WTC11 (cell line): ENCODE measurements at regions not wholly inside any gene's neighbourhood (a gene's known extent, or its start where the extent isn't known, plus 50 kb on each side); places are given as distances from the start of the nearest gene placed in this dataset.

ENCODE experiments used
- ATAC-seq: fragments of 200-7000 bp; cut with Tn5 transposase; 2 replicates; pipeline ENCODE4 v1.10.0; 2021; ENCODE audit warnings: mild to moderate bottlenecking, moderate library complexity
- CTCF ChIA-PET: fragments of 300-600 bp; sonication (Branson Sonifier 250); formaldehyde crosslinking; loops from one replicate; lab custom pipeline; 2021; ENCODE audit warnings: antibody characterized with exemption; lab: Charles Lee
- POLR2A ChIA-PET: fragments of 350-600 bp; sonication (Branson Sonifier 250); formaldehyde crosslinking; loops from one replicate; lab custom pipeline; 2021; ENCODE audit warnings: antibody characterized with exemption; lab: Charles Lee
- DNase-seq: peaks from one replicate; pipeline ENCODE4 v3.0.0; 2021; ENCODE audit warnings: low spot score
- H3K27ac Mint-ChIP-seq: 2 replicates; pipeline ENCODE4 v1.8.0; 2021; ENCODE audit warnings: mixed read lengths
- H3K27me3 Mint-ChIP-seq: 2 replicates; pipeline ENCODE4 v1.8.0; 2021; ENCODE audit warnings: low read depth, mild to moderate bottlenecking, moderate library complexity, mixed read lengths
- H3K36me3 Mint-ChIP-seq: 2 replicates; pipeline ENCODE4 v1.8.0; 2021; ENCODE audit warnings: mixed read lengths
- H3K4me1 Mint-ChIP-seq: 2 replicates; pipeline ENCODE4 v1.8.0; 2022; ENCODE audit warnings: mixed read lengths
- H3K4me3 Mint-ChIP-seq: 2 replicates; pipeline ENCODE4 v1.8.0; 2021; ENCODE audit warnings: mild to moderate bottlenecking, moderate library complexity, mixed read lengths
- H3K9me3 Mint-ChIP-seq: 2 replicates; pipeline ENCODE4 v1.8.0; 2021; ENCODE audit warnings: mixed read lengths
- CREB1 ChIP-seq: sonication (generic); formaldehyde crosslinking; IDR thresholded peaks from 2 replicates; pipeline ENCODE4 v1.8.0; 2023; ENCODE audit warnings: mild to moderate bottlenecking, missing genetic modification reagents
- ELF4 ChIP-seq: sonication (generic); formaldehyde crosslinking; IDR thresholded peaks from 2 replicates; pipeline ENCODE4 v1.8.1; 2022; ENCODE audit warnings: low read depth, mild to moderate bottlenecking, moderate library complexity, missing genetic modification reagents
- TP53 ChIP-seq: sonication (generic); formaldehyde crosslinking; IDR thresholded peaks from 2 replicates; pipeline ENCODE4 v1.8.1; 2023; ENCODE audit warnings: mild to moderate bottlenecking, missing genetic modification reagents
- ZBTB21 ChIP-seq: sonication (generic); formaldehyde crosslinking; IDR thresholded peaks from 2 replicates; pipeline ENCODE4 v1.8.1; 2023; ENCODE audit warnings: mild to moderate bottlenecking, missing genetic modification reagents, borderline replicate concordance
- ZNF396 ChIP-seq: fragments of 250-450 bp; sonication (Bioruptor Pico); IDR thresholded peaks from 2 replicates; pipeline ENCODE4 v1.8.0; 2021; ENCODE audit warnings: mild to moderate bottlenecking, moderate library complexity, borderline replicate concordance
- ZNF416 ChIP-seq: fragments of 250-450 bp; sonication (Bioruptor Pico); IDR thresholded peaks from 2 replicates; pipeline ENCODE4 v1.9.0; 2021; ENCODE audit warnings: mild to moderate bottlenecking, inconsistent platforms
- TF ChIP-seq, protein P1 (sequence below): fragments of 250-450 bp; sonication (Bioruptor Pico); IDR thresholded peaks from 2 replicates; pipeline ENCODE4 v1.9.0; 2021; ENCODE audit warnings: mild to moderate bottlenecking, borderline replicate concordance
- TF ChIP-seq, protein P2 (sequence below): sonication (generic); formaldehyde crosslinking; IDR thresholded peaks from 2 replicates; pipeline ENCODE4 v1.8.1; 2023; ENCODE audit warnings: mild to moderate bottlenecking, missing genetic modification reagents
- TF ChIP-seq, protein P3 (sequence below): sonication (generic); formaldehyde crosslinking; IDR thresholded peaks from 2 replicates; pipeline ENCODE4 v1.8.0; 2023; ENCODE audit warnings: missing genetic modification reagents, mild to moderate bottlenecking, borderline replicate concordance
- TF ChIP-seq, protein P4 (sequence below): sonication (generic); formaldehyde crosslinking; IDR thresholded peaks from 2 replicates; pipeline ENCODE4 v1.8.1; 2022; ENCODE audit warnings: low read depth, mild to moderate bottlenecking, moderate library complexity, missing genetic modification reagents, borderline replicate concordance
- TF ChIP-seq, protein P5 (sequence below): fragments of 250-450 bp; sonication (Bioruptor Pico); IDR thresholded peaks from 2 replicates; pipeline ENCODE4 v1.8.0; 2021; ENCODE audit warnings: mild to moderate bottlenecking

DNA sequence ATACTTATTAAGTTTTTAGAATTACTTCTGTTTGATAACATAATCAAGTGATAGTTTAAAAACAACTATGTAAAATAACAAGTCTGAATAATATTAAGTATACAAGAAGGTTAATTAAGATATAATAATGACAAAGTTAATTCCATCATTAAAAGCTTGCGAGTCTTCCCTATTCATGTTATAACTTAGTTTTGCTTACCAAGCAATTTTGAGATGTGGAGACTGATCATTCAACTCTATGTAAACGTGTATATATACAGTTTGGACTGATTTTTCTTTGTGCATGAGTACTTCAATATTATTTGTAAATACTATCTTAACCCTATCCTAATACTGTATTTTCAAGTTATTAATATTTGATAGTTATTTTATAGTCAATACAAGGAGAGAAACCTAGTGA, 870.9 kb downstream of the GBE1 start (continued):
- TF ChIP-seq, protein P1, sequence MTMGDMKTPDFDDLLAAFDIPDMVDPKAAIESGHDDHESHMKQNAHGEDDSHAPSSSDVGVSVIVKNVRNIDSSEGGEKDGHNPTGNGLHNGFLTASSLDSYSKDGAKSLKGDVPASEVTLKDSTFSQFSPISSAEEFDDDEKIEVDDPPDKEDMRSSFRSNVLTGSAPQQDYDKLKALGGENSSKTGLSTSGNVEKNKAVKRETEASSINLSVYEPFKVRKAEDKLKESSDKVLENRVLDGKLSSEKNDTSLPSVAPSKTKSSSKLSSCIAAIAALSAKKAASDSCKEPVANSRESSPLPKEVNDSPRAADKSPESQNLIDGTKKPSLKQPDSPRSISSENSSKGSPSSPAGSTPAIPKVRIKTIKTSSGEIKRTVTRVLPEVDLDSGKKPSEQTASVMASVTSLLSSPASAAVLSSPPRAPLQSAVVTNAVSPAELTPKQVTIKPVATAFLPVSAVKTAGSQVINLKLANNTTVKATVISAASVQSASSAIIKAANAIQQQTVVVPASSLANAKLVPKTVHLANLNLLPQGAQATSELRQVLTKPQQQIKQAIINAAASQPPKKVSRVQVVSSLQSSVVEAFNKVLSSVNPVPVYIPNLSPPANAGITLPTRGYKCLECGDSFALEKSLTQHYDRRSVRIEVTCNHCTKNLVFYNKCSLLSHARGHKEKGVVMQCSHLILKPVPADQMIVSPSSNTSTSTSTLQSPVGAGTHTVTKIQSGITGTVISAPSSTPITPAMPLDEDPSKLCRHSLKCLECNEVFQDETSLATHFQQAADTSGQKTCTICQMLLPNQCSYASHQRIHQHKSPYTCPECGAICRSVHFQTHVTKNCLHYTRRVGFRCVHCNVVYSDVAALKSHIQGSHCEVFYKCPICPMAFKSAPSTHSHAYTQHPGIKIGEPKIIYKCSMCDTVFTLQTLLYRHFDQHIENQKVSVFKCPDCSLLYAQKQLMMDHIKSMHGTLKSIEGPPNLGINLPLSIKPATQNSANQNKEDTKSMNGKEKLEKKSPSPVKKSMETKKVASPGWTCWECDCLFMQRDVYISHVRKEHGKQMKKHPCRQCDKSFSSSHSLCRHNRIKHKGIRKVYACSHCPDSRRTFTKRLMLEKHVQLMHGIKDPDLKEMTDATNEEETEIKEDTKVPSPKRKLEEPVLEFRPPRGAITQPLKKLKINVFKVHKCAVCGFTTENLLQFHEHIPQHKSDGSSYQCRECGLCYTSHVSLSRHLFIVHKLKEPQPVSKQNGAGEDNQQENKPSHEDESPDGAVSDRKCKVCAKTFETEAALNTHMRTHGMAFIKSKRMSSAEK (CRISPR knock-in tag) = no peak
- TF ChIP-seq TP53 (CRISPR knock-in tag) (no peak), ZNF416 (CRISPR knock-in tag) (no peak), CREB1 (CRISPR knock-in tag) (no peak), ELF4 (no peak)

DNA sequence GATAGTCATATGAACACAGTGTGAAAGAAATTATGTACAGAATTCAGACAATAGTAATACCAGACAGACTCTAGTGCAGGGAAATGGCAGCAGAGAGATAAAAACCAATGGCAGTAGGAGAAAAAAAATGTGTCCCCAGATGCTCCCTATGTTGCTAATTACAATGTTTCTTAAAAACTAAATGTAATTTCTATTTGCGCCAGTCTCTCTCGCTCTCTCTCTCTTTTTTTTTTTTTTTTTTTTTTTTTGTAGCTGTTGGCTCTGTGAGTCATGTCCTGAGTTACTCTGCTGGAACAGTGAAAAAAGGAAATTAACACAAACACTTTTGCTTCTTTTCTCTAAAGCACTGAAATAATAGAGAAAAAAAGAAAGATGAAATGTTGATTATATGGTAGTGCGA, 871.9 kb downstream of the GBE1 start:
- Mint-ChIP-seq H3K4me1 (no peaks in the 10 kb centered on the region; the same call in 1 of the 2 replicates), H3K27ac (no peak overlapping the region)
- CTCF ChIA-PET = interaction anchor here (0.7 kb wide), 1 partner anchor 23 kb away, joined by 3 read pairs; no protein-coding TSS in a partner anchor
- ATAC-seq = no peak
- TF ChIP-seq, protein P2, sequence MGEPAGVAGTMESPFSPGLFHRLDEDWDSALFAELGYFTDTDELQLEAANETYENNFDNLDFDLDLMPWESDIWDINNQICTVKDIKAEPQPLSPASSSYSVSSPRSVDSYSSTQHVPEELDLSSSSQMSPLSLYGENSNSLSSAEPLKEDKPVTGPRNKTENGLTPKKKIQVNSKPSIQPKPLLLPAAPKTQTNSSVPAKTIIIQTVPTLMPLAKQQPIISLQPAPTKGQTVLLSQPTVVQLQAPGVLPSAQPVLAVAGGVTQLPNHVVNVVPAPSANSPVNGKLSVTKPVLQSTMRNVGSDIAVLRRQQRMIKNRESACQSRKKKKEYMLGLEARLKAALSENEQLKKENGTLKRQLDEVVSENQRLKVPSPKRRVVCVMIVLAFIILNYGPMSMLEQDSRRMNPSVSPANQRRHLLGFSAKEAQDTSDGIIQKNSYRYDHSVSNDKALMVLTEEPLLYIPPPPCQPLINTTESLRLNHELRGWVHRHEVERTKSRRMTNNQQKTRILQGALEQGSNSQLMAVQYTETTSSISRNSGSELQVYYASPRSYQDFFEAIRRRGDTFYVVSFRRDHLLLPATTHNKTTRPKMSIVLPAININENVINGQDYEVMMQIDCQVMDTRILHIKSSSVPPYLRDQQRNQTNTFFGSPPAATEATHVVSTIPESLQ = no peak
- TF ChIP-seq, protein P3, sequence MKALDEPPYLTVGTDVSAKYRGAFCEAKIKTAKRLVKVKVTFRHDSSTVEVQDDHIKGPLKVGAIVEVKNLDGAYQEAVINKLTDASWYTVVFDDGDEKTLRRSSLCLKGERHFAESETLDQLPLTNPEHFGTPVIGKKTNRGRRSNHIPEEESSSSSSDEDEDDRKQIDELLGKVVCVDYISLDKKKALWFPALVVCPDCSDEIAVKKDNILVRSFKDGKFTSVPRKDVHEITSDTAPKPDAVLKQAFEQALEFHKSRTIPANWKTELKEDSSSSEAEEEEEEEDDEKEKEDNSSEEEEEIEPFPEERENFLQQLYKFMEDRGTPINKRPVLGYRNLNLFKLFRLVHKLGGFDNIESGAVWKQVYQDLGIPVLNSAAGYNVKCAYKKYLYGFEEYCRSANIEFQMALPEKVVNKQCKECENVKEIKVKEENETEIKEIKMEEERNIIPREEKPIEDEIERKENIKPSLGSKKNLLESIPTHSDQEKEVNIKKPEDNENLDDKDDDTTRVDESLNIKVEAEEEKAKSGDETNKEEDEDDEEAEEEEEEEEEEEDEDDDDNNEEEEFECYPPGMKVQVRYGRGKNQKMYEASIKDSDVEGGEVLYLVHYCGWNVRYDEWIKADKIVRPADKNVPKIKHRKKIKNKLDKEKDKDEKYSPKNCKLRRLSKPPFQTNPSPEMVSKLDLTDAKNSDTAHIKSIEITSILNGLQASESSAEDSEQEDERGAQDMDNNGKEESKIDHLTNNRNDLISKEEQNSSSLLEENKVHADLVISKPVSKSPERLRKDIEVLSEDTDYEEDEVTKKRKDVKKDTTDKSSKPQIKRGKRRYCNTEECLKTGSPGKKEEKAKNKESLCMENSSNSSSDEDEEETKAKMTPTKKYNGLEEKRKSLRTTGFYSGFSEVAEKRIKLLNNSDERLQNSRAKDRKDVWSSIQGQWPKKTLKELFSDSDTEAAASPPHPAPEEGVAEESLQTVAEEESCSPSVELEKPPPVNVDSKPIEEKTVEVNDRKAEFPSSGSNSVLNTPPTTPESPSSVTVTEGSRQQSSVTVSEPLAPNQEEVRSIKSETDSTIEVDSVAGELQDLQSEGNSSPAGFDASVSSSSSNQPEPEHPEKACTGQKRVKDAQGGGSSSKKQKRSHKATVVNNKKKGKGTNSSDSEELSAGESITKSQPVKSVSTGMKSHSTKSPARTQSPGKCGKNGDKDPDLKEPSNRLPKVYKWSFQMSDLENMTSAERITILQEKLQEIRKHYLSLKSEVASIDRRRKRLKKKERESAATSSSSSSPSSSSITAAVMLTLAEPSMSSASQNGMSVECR = no peak
- TF ChIP-seq ZNF396 (CRISPR knock-in tag) (no peak), ZBTB21 (no peak)
- TF ChIP-seq, protein P4, sequence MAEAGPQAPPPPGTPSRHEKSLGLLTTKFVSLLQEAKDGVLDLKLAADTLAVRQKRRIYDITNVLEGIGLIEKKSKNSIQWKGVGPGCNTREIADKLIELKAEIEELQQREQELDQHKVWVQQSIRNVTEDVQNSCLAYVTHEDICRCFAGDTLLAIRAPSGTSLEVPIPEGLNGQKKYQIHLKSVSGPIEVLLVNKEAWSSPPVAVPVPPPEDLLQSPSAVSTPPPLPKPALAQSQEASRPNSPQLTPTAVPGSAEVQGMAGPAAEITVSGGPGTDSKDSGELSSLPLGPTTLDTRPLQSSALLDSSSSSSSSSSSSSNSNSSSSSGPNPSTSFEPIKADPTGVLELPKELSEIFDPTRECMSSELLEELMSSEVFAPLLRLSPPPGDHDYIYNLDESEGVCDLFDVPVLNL (CRISPR knock-in tag) = no peak
- TF ChIP-seq, protein P5, sequence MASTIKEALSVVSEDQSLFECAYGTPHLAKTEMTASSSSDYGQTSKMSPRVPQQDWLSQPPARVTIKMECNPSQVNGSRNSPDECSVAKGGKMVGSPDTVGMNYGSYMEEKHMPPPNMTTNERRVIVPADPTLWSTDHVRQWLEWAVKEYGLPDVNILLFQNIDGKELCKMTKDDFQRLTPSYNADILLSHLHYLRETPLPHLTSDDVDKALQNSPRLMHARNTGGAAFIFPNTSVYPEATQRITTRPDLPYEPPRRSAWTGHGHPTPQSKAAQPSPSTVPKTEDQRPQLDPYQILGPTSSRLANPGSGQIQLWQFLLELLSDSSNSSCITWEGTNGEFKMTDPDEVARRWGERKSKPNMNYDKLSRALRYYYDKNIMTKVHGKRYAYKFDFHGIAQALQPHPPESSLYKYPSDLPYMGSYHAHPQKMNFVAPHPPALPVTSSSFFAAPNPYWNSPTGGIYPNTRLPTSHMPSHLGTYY = no peak
- TF ChIP-seq, all 79 proteins: peak for 0
- peaks cover 14% of the 10 kb centered on the region for H3K9me3 Mint-ChIP-seq
- no peaks in the 10 kb centered on the region for H3K36me3 Mint-ChIP-seq
- H3K27me3 Mint-ChIP-seq = no peaks in the 10 kb centered on the region
- POLR2A ChIA-PET = no interaction called here
- no peak overlapping the region for H3K4me3 Mint-ChIP-seq
- no peak for DNase-seq
